H1 (cell line): ENCODE measurements at regions not wholly inside any gene's neighbourhood (a gene's known extent, or its start where the extent isn't known, plus 50 kb on each side); places are given as distances from the start of the nearest gene placed in this dataset.

Source experiments
- CTCF ChIA-PET: fragments of 300-600 bp; sonication (Branson Sonifier 250); formaldehyde crosslinking; loops from one replicate; lab custom pipeline; 2021; ENCODE audit not compliant: partially characterized antibody; lab: Charles Lee
- POLR2A ChIA-PET: fragments of 300-600 bp; sonication (Branson Sonifier 250); formaldehyde crosslinking; loops from one replicate; lab custom pipeline; 2021; ENCODE audit warnings: inconsistent platforms; ENCODE audit not compliant: partially characterized antibody; lab: Charles Lee
- DNase-seq, 2 experiments: peaks; one replicate each; pipeline versions ENCODE4 v3.0.0 to v3.0.0-alpha.2; 2010 to 2022; ENCODE audit warnings: low spot score in 2 of 2, low read depth in 1 of 2, mixed read lengths in 1 of 2
- FAIRE-seq: peaks from 2 replicates; lab custom pipeline; 2011; peaks lifted over from hg19 to GRCh38; lab: Jason Lieb, UNC
- H2AFZ ChIP-seq: 2 replicates; pipeline ENCODE4 v1.8.1; 2012; ENCODE audit warnings: low read length, inconsistent platforms
- H2AK5ac ChIP-seq: 2 replicates; pipeline ENCODE4 v1.6.1; 2013; ENCODE audit warnings: low read depth, low read length
- H2BK120ac ChIP-seq: replicated peaks from 2 replicates; pipeline ENCODE3; 2013; ENCODE audit warnings: low read depth, low read length, inconsistent platforms
- H2BK12ac ChIP-seq: 2 replicates; pipeline ENCODE4 v1.6.1; 2013; ENCODE audit warnings: low read depth, low read length
- H2BK15ac ChIP-seq: 2 replicates; pipeline ENCODE4 v1.6.1; 2013; ENCODE audit warnings: low read length
- H2BK20ac ChIP-seq: 2 replicates; pipeline ENCODE4 v1.6.1; 2013; ENCODE audit warnings: low read length
- H2BK5ac ChIP-seq: 2 replicates; pipeline ENCODE4 v1.6.1; 2013; ENCODE audit warnings: low read depth, low read length
- H3K14ac ChIP-seq: 2 replicates; pipeline ENCODE4 v1.6.1; 2013; ENCODE audit warnings: inconsistent platforms; ENCODE audit not compliant: insufficient read length
- H3K18ac ChIP-seq: 2 replicates; pipeline ENCODE4 v1.6.1; 2013; ENCODE audit warnings: low read length; ENCODE audit errors: extremely low read depth
- H3K23ac ChIP-seq: 2 replicates; pipeline ENCODE4 v1.6.1; 2013; ENCODE audit warnings: inconsistent platforms; ENCODE audit not compliant: insufficient read length
- H3K23me2 ChIP-seq: 2 replicates; pipeline ENCODE4 v1.6.1; 2013; ENCODE audit warnings: low read depth, low read length
- H3K27ac ChIP-seq: 2 replicates; pipeline ENCODE4 v1.6.1; 2011; ENCODE audit warnings: low read depth, low read length, inconsistent platforms
- H3K27me3 ChIP-seq, 4 experiments: replicated peaks in 1 of 4; 1 replicate in 1 of 4; 2 replicates in 3 of 4; pipeline versions ENCODE4 v1.6.1 to v1.8.1; 2011 to 2013; ENCODE audit warnings: low read length in 3 of 4, mild to moderate bottlenecking in 3 of 4, inconsistent platforms in 2 of 4, mixed read lengths in 2 of 4, moderate library complexity in 1 of 4; ENCODE audit not compliant: control insufficient read depth in 3 of 4, insufficient read depth in 3 of 4; ENCODE audit errors: extremely low read depth in 1 of 4
- H3K36me3 ChIP-seq, 4 experiments: 2 replicates each; pipeline versions ENCODE4 v1.6.1 to v1.8.1; 2011 to 2013; ENCODE audit warnings: mild to moderate bottlenecking in 4 of 4, low read length in 3 of 4, moderate library complexity in 2 of 4, control low read depth in 1 of 4, inconsistent platforms in 1 of 4; ENCODE audit not compliant: insufficient read depth in 4 of 4, control insufficient read depth in 2 of 4
- H3K4ac ChIP-seq: replicated peaks from 2 replicates; pipeline ENCODE3; 2013; ENCODE audit warnings: low read length, low read depth, mixed read lengths, inconsistent platforms; ENCODE audit not compliant: insufficient read length
- H3K4me1 ChIP-seq, 4 experiments: replicated peaks in 1 of 4; 1 replicate in 1 of 4; 2 replicates in 3 of 4; pipeline versions ENCODE4 v1.6.1 to v1.8.1; 2011 to 2013; ENCODE audit warnings: low read length in 3 of 4, inconsistent platforms in 2 of 4, mixed read lengths in 1 of 4; ENCODE audit not compliant: insufficient read depth in 4 of 4, control insufficient read depth in 3 of 4
- H3K4me2 ChIP-seq, 2 experiments: 2 replicates each; pipeline versions ENCODE4 v1.6.1 to v1.8.1; 2011 to 2013; ENCODE audit warnings: low read depth in 2 of 2, low read length in 2 of 2, control low read depth in 1 of 2, inconsistent platforms in 1 of 2, mild to moderate bottlenecking in 1 of 2; ENCODE audit not compliant: insufficient read depth in 1 of 2
- H3K4me3 ChIP-seq, 4 experiments: fragments of 200-600, 300-600 bp in 1 of 4; sonication (generic), shearing (Covaris generic), sonication (Bioruptor Twin) in 1 of 4; 2 replicates each; pipeline versions ENCODE4 v1.5.1 to v1.8.1; 2011 to 2016; ENCODE audit warnings: low read length in 4 of 4, low read depth in 3 of 4, control low read depth in 2 of 4, inconsistent platforms in 2 of 4, mild to moderate bottlenecking in 2 of 4, mixed read lengths in 1 of 4, moderate library complexity in 1 of 4; ENCODE audit not compliant: insufficient read depth in 2 of 4; ENCODE audit errors: extremely low read depth in 1 of 4
- H3K56ac ChIP-seq: replicated peaks from 2 replicates; pipeline ENCODE3; 2013; ENCODE audit warnings: low read depth, mild to moderate bottlenecking, mixed read lengths, low read length, inconsistent platforms; ENCODE audit not compliant: insufficient read length
- H3K79me1 ChIP-seq: 2 replicates; pipeline ENCODE4 v1.6.1; 2013; ENCODE audit warnings: low read depth, low read length, control low read depth
- H3K79me2 ChIP-seq, 2 experiments: 2 replicates each; pipeline versions ENCODE4 v1.6.1 to v1.8.1; 2012 to 2013; ENCODE audit warnings: low read length in 2 of 2, mild to moderate bottlenecking in 2 of 2, inconsistent platforms in 1 of 2; ENCODE audit not compliant: insufficient read depth in 2 of 2, control insufficient read depth in 1 of 2
- H3K9ac ChIP-seq, 4 experiments: replicated peaks in 1 of 4; 1 replicate in 1 of 4; 2 replicates in 3 of 4; pipeline versions ENCODE4 v1.6.1 to v1.8.1; 2011 to 2013; ENCODE audit warnings: low read depth in 3 of 4, low read length in 3 of 4, control low read depth in 2 of 4, mild to moderate bottlenecking in 2 of 4, moderate library complexity in 2 of 4, inconsistent platforms in 1 of 4; ENCODE audit errors: extremely low read depth in 1 of 4
- H3K9me3 ChIP-seq, 2 experiments: 2 replicates each; pipeline versions ENCODE4 v1.6.1 to v1.8.1; 2012 to 2013; ENCODE audit warnings: mild to moderate bottlenecking in 2 of 2, moderate library complexity in 2 of 2, control low read depth in 1 of 2, inconsistent platforms in 1 of 2, low read depth in 1 of 2, low read length in 1 of 2, mixed read lengths in 1 of 2; ENCODE audit not compliant: insufficient read depth in 2 of 2
- H4K20me1 ChIP-seq, 2 experiments: replicated peaks in 1 of 2; 2 replicates each; pipeline versions ENCODE3 to v1.8.1; 2011 to 2013; ENCODE audit warnings: inconsistent platforms in 2 of 2, low read length in 2 of 2, mild to moderate bottlenecking in 1 of 2; ENCODE audit not compliant: insufficient read depth in 2 of 2, control insufficient read depth in 1 of 2
- H4K5ac ChIP-seq: 2 replicates; pipeline ENCODE4 v1.6.1; 2013; ENCODE audit warnings: low read length, low read depth, mixed read lengths, inconsistent platforms; ENCODE audit not compliant: insufficient read length
- H4K8ac ChIP-seq: 2 replicates; pipeline ENCODE4 v1.8.0; 2013; ENCODE audit warnings: mild to moderate bottlenecking, moderate library complexity, low read length, inconsistent platforms; ENCODE audit not compliant: insufficient read depth; ENCODE audit errors: extremely low read depth
- H4K91ac ChIP-seq: replicated peaks from 2 replicates; pipeline ENCODE3; 2013; ENCODE audit warnings: low read length, mixed read lengths, inconsistent platforms; ENCODE audit not compliant: insufficient read length
- CEBPB ChIP-seq: IDR thresholded peaks from 2 replicates; pipeline ENCODE4 v1.6.1; 2012; ENCODE audit warnings: low read depth, low read length
- NRF1 ChIP-seq: IDR thresholded peaks from 2 replicates; pipeline ENCODE4 v1.6.1; 2011; ENCODE audit warnings: mild to moderate bottlenecking, low read depth, low read length, improper control_type of control experiment
- WGBS, 2 experiments: shearing (Covaris generic) in 1 of 2; methylation state at CpG; one replicate each; pipeline versions ENCODE4 v1.1.6 to v1.1.7; 2013 to 2015; ENCODE audit warnings: low lambda C conversion rate in 2 of 2, mixed read lengths in 2 of 2, inconsistent platforms in 1 of 2, low coverage in 1 of 2, missing lambda C conversion rate in 1 of 2; ENCODE audit not compliant: insufficient replicate concordance in 2 of 2, insufficient coverage in 1 of 2, insufficient read length in 1 of 2; ENCODE audit errors: extremely low coverage in 1 of 2, missing lambda C conversion rate in 1 of 2; 5-methylcytosine and 5-hydroxymethylcytosine counted together

DNA sequence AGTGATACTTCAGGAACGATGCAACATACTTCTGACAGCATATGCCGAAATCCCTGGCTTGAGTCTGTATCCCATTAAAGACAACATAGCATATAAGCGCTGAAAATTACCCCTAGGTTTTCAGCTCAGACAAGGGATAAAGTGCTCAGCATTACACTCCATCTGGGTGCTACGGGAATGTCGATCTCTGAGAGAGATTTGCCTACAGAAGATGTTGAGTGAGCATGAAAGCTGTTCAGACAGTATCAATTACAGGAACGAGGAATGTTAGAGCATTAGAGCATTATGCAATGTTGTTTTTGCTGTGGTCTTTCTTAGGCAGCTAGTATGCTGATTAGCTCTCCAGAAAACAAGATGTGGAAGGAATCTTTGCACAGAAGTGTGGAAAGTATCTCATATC lies 484.5 kb downstream of the LIG4 start:
- no peaks in the 10 kb centered on the region for H3K9me3 ChIP-seq
- WGBS, 2 experiments = 92% methylated on average over 6 of the region's 6 CpGs; no CpG with 5 or more reads in 1 of the 2 experiments
- TF ChIP-seq NRF1 = no peak
- TF ChIP-seq CEBPB = no peak

More for the DNA sequence above, 484.5 kb downstream of the LIG4 start:
- Histone ChIP-seq H4K91ac (no peak overlapping the region), H3K4me3 (no peak overlapping the region), H3K36me3 (no peaks in the 10 kb centered on the region), H3K79me2 (no peaks in the 10 kb centered on the region), H3K4me1 (no peaks in the 10 kb centered on the region), H3K4me2 (no peak overlapping the region), H4K5ac (no peak overlapping the region), H3K23ac (no peak overlapping the region), H2BK20ac (no peak overlapping the region), H4K8ac (no peak overlapping the region), H2BK15ac (no peak overlapping the region), H2AFZ (no peak overlapping the region), H3K18ac (no peak overlapping the region), H3K9ac (no peak overlapping the region), H3K27ac (no peak overlapping the region), H2BK5ac (no peak overlapping the region), H3K23me2 (no peaks in the 10 kb centered on the region), H3K4ac (no peak overlapping the region), H2AK5ac (no peak overlapping the region), H3K56ac (no peak overlapping the region), H4K20me1 (no peaks in the 10 kb centered on the region), H3K14ac (no peak overlapping the region), H2BK120ac (no peak overlapping the region), H2BK12ac (no peak overlapping the region), H3K79me1 (no peaks in the 10 kb centered on the region), H3K27me3 (no peaks in the 10 kb centered on the region)
- CTCF ChIA-PET = interaction anchor here (1.1 kb wide), 2 partner anchors 10 to 13 kb away, joined by 3 to 4 read pairs; no protein-coding TSS in a partner anchor
- POLR2A ChIA-PET = no interaction called here
- no peak for DNase-seq
- FAIRE-seq = no peak
